SU-DHL-6 (cell line): ENCODE measurements at regions not wholly inside any gene's neighbourhood (a gene's known extent, or its start where the extent isn't known, plus 50 kb on each side); places are given as distances from the start of the nearest gene placed in this dataset.

Experiments
- H2AFZ ChIP-seq: fragments of 200-600 bp; sonication (generic); 2 replicates; pipeline ENCODE4 v1.6.1; 2014; ENCODE audit warnings: low read depth, mild to moderate bottlenecking, moderate library complexity, mixed read lengths, antibody characterized with exemption, low read length; ENCODE audit not compliant: severe bottlenecking
- H3F3A ChIP-seq: fragments of 200-600 bp; shearing (Covaris generic); 2 replicates; pipeline ENCODE4 v1.6.0; 2016; ENCODE audit warnings: antibody characterized with exemption, mild to moderate bottlenecking; ENCODE audit not compliant: insufficient read depth
- H3K27ac ChIP-seq: fragments of 200-600 bp; sonication (generic); 2 replicates; pipeline ENCODE4 v1.5.1; 2016; ENCODE audit warnings: low read depth, mild to moderate bottlenecking, low read length, moderate library complexity, mixed read lengths
- H3K27me3 ChIP-seq: fragments of 200-600 bp; sonication (generic), shearing (Covaris generic); 2 replicates; pipeline ENCODE4 v1.6.0; 2014; ENCODE audit warnings: mild to moderate bottlenecking, low read length
- H3K36me3 ChIP-seq: fragments of 200-600 bp; sonication (generic); 2 replicates; pipeline ENCODE4 v1.6.1; 2014; ENCODE audit warnings: mild to moderate bottlenecking, low read length, mixed read lengths
- H3K4me2 ChIP-seq: fragments of 300-600, 200-600 bp; shearing (Covaris generic), sonication (generic); 2 replicates; pipeline ENCODE4 v1.6.0; 2014; ENCODE audit warnings: low read length, low read depth, mild to moderate bottlenecking; ENCODE audit not compliant: poor library complexity, severe bottlenecking
- H3K4me3 ChIP-seq: fragments of 200-600 bp; sonication (generic); 2 replicates; pipeline ENCODE4 v1.5.1; 2014; ENCODE audit warnings: antibody characterized with exemption, low read length, mild to moderate bottlenecking, mixed read lengths; ENCODE audit not compliant: insufficient read depth, poor library complexity, severe bottlenecking
- H3K79me2 ChIP-seq: fragments of 200-600 bp; sonication (generic); 2 replicates; pipeline ENCODE4 v1.6.1; 2014; ENCODE audit warnings: mild to moderate bottlenecking, low read length, moderate library complexity; ENCODE audit not compliant: insufficient read depth
- H3K9ac ChIP-seq: fragments of 200-600 bp; sonication (generic); 2 replicates; pipeline ENCODE4 v1.7.0; 2014; ENCODE audit warnings: mild to moderate bottlenecking, low read length
- H3K9me2 ChIP-seq: fragments of 200-600 bp; sonication (generic); replicated peaks from 2 replicates; pipeline ENCODE4 v1.6.1; 2014; ENCODE audit warnings: low read length; ENCODE audit not compliant: insufficient read depth
- H3K9me3 ChIP-seq: fragments of 200-600 bp; sonication (generic); 2 replicates; pipeline ENCODE4 v1.6.1; 2014; ENCODE audit warnings: low read length, mixed read lengths; ENCODE audit not compliant: insufficient read depth
- H4K20me1 ChIP-seq: fragments of 200-600 bp; sonication (generic); 2 replicates; pipeline ENCODE4 v1.6.1; 2014; ENCODE audit warnings: low read depth, mild to moderate bottlenecking, antibody characterized with exemption, low read length, moderate library complexity, mixed read lengths
- CTCF ChIP-seq: fragments of 200-600 bp; sonication (generic); IDR thresholded peaks from one replicate; pipeline ENCODE4 v1.5.1; 2017; ENCODE audit warnings: antibody characterized with exemption, mild to moderate bottlenecking, low read length, moderate library complexity; ENCODE audit not compliant: insufficient read depth, poor library complexity, severe bottlenecking
- EZH2phosphoT487 ChIP-seq: fragments of 200-600 bp; sonication (generic), shearing (Covaris generic); conservative IDR thresholded peaks from 2 replicates; pipeline ENCODE4 v1.6.1; 2018; ENCODE audit warnings: mild to moderate bottlenecking, antibody characterized with exemption, low read length, moderate library complexity, mixed read lengths

- Histone ChIP-seq H2AFZ (no peak overlapping the region), H3K9me3 (no peaks in the 10 kb centered on the region; the same call in 1 of the 2 replicates), H4K20me1 (no peaks in the 10 kb centered on the region), H3F3A (no peaks in the 10 kb centered on the region), H3K27ac (no peak overlapping the region), H3K36me3 (no peaks in the 10 kb centered on the region), H3K9ac (no peak overlapping the region), H3K4me2 (no peak overlapping the region), H3K9me2 (no peaks in the 10 kb centered on the region), H3K4me3 (no peak overlapping the region), H3K27me3 (no peaks in the 10 kb centered on the region), H3K79me2 (no peaks in the 10 kb centered on the region)
- TF ChIP-seq CTCF = no peak
- TF ChIP-seq EZH2phosphoT487 = no peak
Measured at GRCh38 chr2:195364015-195364965, 292.7 kb upstream of the SLC39A10 start.

GRCh38 chr2:195363496-195363895, 293.5 kb upstream of the SLC39A10 start:
- H2AFZ ChIP-seq = no peak overlapping the region
- no peak overlapping the region for H3K4me2 ChIP-seq
- no peaks in the 10 kb centered on the region for H3K27me3 ChIP-seq
- H3K79me2 ChIP-seq = no peaks in the 10 kb centered on the region
- H3F3A ChIP-seq = no peaks in the 10 kb centered on the region
- no peaks in the 10 kb centered on the region for H3K36me3 ChIP-seq
- H3K9me3 ChIP-seq = no peaks in the 10 kb centered on the region; the same call in 1 of the 2 replicates
- no peaks in the 10 kb centered on the region for H3K9me2 ChIP-seq
- TF ChIP-seq CTCF (no peak), EZH2phosphoT487 (no peak)
- no peak overlapping the region for H3K27ac ChIP-seq
- no peak overlapping the region for H3K9ac ChIP-seq
- H4K20me1 ChIP-seq = no peaks in the 10 kb centered on the region
- H3K4me3 ChIP-seq = no peak overlapping the region

GRCh38 chr2:195360242-195360641, 296.8 kb upstream of the SLC39A10 start:
- H3K4me2 ChIP-seq = no peak overlapping the region
- H4K20me1 ChIP-seq = no peaks in the 10 kb centered on the region
- no peaks in the 10 kb centered on the region for H3K9me3 ChIP-seq
- H3K4me3 ChIP-seq = no peak overlapping the region
- H2AFZ ChIP-seq = no peak overlapping the region
- no peaks in the 10 kb centered on the region for H3K9me2 ChIP-seq
- no peak overlapping the region for H3K9ac ChIP-seq
- no peaks in the 10 kb centered on the region for H3F3A ChIP-seq
- no peaks in the 10 kb centered on the region for H3K36me3 ChIP-seq
- H3K79me2 ChIP-seq = no peaks in the 10 kb centered on the region
- no peak overlapping the region for H3K27ac ChIP-seq
- no peaks in the 10 kb centered on the region for H3K27me3 ChIP-seq
- TF ChIP-seq CTCF (no peak), EZH2phosphoT487 (no peak)
